ENCODE measurements at regions not wholly inside any gene's neighbourhood (a gene's known extent, or its start where the extent isn't known, plus 50 kb on each side); places are given as distances from the start of the nearest gene placed in this dataset.

DNA sequence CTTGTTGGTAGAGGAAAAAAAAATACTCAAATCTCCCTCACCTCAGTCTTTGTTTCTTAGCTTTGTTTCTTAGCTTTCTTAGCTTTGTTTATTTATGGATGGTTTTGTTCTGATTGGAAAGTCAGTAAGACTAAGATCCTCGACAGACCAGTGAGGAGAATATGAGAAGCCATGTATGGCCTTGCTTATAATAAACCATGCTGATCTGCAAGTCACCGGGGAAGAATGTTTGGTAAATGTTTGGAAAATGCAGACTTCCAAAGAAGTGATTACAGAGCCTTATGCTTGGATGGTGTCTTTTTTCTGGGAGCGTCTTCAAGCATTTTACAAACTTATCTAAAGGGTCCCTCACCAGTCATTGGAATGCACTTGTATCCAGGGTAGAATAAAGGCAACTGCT, 90.1 kb upstream of the NOCT start:
- DNase-seq (ENCODE audit: low spot score), result no peak

DNA sequence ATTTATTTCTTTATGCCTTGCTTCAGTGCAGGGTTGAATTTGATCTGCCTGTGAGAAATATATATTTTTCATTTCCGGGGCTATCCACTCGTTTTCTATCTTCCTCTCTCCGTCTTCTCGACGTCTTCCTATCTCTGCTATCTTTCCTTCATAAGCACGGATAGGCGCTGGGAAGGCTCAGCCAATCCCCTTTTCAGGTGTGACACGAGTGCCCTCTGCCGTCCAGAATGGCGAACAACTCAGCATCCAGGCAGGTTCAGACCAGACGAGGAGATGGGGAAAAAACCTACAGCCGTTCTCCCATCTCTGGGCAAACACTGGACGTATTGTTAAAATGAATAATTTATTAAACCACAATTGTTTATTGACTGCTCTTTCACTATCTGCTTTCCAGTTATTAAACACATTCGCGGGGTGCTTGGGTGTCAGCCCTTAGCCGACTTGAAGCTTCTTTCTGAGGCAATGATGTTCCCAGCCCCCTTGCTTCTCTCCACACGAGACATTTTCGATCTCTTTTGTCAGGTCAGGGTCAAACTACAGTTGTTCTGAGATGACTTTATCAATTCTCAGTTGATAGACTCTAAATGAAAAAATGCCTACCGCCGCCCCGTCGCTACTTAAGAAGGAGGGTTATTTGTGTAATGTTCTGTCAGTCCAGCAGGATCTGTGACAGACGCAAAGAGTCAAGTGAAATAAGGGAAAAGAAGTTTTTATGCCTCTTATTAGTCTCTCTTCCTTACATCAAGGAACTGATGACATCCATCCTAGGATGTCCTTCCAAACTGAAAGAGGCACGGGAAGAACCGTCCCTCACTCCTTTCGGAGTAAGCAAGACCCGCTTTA, 96.3 kb upstream of the NOCT start:
- DNase-seq (ENCODE audit: low spot score), result peak; percentile 77

DNA sequence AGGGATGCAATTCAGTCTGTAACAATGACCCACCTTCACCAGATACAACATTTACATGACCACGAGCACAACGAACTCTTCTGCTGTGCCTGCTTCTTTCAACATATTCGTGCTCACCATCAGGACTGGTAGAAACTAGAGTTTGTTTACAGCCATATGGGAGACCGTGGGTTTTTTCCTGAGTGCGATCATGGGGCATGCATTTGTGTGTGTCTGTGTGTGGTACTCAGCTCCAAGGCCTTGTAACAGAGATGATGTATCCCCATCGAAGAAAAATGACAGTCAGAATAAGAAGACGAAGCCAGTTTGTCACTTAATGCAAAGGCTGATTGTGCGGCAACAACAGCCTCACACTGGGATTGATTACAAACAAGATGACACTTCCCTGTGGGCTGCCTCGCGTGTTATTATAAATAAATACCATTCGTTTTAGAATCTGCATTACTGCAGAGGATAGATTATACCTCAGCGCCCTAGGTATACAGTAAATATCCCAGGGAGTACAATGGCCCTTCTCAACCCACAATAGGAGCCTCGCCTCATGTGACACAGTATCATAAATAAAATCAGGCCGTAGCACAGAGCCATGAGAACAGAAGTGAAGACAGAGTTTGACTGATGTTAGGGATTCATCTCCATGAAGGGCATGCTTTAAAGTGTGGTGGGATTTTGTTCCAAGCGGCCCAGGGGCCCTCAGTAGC, 97.3 kb upstream of the NOCT start:
- no peak for DNase-seq (ENCODE audit: low spot score)

DNA sequence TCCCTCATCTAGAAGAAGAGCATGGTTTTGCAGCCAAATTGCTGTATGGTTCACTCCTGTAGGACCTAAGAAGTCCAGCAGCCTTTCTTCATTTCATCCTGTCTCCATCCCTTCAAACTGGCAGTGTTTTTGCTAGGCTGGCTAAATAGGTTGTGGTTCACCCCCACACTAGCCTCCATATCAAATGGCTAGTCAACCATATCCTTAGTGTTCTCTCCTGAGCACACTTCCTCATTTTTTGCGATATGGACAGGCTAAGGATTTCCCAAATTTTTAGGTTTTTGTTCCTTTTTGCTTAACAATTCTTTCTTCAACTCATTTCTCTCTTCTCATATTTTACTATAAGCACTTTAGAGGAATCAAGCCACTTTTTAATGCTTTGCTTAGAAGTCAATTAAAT, 98.8 kb upstream of the NOCT start:
- no peak for DNase-seq (ENCODE audit: low spot score)

DNA sequence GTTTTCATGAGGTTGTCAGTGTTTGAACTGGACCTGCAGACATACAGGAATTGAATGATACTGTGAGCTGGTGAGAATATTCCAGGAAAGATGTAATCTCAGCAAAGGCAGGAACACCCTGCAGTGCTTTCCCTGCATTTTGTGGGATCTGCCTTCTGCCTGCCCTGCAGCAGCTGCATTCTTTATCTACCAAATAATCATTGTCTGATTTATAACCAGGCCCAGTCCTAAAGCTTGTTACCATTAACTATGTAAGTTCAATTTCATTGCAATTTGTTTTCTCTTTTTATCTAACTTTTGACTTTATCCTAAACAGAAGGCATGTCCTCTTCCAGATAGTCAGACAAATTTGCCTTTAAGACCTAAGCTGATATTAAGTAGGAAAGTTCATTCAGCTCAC, 99.8 kb upstream of the NOCT start:
- DNase-seq (ENCODE audit: low spot score), result no peak

DNA sequence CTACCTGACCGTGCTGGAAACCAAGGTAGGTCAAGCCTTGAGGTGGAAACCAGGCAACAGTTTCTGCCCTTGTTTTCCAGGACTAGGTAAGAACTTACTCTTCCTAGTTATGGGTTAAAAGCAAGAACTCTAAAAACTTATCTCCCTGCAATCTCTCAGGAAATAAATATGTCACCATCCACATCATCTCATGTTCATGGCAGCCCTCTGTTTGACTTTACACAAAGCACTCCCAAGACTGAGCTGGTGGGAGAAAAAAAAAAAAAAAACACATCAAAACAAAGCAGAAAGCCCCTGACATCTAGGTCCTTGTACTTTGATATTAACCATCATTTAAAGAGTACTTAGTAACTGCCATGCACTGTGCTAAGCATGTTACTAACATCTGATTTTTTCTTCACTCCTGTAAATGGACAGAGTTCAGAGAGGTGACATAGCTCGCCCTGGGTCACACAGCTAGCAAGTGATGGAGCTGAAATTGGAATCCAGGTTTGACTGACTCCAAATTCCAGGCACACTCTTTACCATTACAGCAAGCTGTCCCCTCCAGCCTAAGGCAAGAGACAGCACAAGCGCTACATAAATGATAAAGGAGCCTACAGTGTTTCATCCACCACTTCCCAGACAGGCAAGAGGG, 102.8 kb upstream of the NOCT start:
- DNase-seq (ENCODE audit: low spot score), result no peak

DNA sequence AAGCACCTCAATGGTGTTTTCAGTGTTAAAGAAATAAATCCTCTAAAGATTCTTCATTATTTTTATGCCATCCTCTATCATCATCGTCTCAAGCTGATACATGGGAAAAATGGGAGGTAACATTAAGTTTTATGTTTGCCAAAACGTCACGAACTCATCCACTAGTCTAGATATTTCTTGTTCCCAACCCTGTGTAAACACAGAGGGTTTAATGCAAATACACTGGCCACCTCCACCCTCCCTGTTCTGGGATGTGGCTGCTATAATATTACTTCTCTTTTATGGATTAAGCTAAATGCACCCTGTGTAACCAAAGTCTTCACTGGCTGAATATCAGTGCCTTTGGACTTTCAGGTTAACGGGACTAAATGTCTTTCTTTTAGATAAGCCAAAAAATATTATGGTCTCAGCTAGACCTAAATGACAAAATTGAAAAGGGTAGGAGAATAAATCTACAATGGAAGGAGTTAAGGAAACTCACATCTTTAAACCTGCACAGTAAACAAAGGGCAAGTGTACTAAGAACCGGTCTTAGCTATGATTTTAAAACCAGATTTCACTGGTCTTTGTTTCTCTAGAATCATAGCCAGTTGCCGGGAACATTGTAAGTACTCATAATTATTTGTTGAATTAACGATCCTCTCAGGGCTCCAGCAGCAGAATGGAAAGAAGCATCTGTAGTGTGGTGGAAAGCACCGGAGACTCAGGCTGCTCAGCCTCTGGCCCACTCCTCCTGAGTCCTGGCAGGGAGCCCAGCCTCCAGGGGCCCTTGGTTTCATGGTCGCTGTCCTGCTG, 103.5 kb upstream of the NOCT start:
- no peak for DNase-seq (ENCODE audit: low spot score)

DNA sequence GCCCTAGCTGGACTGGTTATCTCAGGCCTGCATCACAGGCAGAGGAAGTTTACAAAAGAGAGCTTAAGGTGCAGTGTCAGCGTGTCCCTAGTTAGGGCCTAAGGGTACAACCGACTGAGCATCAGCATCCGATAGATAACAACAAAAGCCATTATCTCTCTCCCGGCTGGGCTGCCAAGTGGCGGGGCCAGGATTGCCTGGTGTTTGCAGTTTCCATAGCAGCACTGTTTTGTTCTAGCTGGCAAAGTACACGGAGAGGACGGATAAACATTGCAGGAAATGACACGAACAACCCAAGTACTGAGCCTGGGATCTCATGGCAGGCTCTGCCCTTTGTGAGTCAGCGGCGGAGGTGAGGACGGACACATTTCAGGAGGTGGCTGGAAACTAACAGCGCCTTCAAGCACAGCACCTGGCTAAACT, 104.7 kb upstream of the NOCT start:
- no peak for DNase-seq (ENCODE audit: low spot score)

DNA sequence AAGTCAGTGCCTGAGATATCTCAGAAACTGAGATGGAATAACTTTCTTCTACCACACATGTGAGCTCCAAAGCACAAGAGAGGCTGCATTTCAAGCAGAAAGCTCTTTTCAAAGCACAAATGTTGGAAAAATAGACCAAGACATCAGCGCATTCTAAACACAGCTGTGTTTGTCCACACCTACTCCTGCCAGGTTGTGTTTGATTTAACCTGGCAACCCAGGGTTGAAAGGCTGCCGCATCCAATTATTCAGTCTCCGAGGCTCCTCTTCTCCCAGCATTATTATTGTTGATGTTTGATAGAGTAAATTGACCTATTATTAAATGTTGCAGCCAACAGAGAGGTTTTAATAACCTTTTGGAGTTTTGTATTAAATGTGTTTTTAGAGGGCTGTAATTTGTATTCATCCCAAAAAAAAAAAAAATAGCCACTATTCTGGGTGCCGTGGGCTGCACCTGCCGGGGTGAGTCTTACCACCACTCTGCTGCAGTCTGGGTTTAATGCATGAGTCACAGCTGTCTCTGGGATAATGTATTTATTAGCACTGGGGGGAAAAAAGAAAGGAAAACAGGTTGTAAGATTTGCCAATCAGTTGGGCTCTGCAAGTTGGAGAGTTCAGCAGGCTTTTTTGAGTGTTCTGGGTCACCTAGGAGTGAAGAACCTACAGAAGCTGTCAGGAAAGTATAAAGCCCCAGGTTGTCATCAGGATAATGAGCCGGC, 105.2 kb upstream of the NOCT start:
- no peak for DNase-seq (ENCODE audit: low spot score)

DNA sequence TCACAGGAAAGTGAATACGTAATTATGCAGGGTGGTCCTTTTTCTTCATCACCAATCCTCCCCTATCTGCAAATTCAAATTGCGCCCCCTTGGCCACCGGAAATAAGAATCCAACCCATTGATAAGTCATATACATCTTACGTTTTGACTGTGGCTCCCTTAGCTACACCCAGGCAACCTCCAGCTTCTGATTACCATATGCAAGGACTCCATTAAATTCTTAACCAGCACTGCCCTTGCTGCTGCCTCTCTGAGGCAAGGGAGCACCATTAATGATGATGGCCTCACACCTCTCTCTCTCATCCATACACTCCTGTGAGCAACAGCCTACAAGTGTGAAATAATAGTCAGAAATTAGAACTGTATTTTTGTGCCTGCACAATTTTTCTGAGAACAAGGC, 106.0 kb upstream of the NOCT start:
- DNase-seq (ENCODE audit: low spot score), result no peak

DNA sequence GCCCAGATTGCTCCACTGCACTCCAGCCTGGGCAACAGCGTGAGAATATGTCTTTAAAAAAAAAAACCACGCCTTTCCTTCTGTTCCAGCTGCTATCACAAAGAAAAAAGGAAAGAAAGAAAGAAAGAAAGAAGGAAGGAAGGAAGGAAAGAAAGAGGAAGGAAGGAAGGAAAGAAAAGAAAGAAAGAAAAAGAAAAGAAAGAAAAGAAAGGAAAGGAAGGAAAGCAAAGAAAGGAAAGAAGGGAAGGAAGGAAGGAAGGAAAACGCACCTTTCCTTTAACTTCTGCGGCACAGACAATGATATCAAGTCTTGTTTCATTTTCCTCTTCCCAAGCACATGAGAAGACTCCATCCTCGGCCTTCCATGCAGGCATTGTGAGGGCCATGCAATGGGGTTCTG, 107.4 kb upstream of the NOCT start:
- DNase-seq (ENCODE audit: low spot score), result no peak

DNA sequence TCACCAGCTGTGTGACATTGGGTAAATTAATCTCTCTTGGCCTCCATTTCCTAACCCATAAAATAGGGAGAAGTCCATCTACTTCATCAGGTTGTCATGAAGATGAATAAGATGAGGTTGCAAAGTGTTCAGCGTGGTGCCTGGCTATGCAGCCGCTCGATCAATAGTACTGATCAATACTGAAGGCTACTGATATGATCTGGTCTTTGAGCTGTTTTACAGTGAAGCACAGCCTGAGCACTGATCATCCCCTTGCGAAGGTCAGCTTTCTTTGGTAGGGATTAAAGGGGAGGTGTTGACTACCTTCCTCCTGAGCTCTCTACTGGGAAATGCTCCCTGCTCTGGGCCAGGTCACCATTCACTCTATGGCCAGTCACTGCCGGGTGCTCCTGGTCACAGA, 108.4 kb upstream of the NOCT start:
- no peak for DNase-seq (ENCODE audit: low spot score)

DNA sequence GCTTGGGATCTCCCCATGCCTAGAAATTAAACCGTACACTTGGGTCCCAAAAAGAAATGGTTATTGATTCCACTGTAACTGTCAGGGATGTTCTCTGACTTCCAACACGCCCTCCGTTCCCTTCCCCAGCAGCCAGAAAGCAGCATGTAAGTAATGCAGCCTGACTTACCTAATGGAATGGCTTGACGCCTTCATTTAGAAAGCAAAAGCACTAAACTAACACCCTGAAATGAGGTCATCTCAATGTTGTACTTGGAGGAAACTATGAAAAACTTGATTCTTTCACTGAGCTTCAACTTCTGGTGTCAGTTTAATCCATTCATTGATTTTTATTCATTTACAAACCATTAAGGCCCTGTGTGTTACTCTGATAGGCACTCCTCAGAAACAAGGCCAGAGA, 110.8 kb upstream of the NOCT start:
- no peak for DNase-seq (ENCODE audit: low spot score)

DNA sequence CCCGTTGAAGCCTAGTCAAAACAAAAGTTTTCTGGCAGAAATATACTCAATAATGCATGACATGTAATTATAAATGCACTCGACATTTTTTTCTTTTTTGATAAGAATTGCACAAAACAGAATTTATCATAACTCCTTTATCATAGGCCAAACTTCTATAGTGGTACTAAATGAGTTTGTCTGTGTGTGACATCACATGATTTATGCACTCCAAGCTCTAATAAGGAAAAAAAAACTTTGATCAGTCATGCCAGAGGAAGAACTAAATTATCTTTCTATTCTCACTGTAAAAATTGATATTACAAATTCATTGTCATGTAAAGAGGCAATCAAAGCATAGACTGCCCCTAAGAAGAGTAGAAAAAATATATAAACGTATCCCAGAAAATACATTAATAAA, 112.4 kb upstream of the NOCT start:
- no peak for DNase-seq (ENCODE audit: low spot score)

DNA sequence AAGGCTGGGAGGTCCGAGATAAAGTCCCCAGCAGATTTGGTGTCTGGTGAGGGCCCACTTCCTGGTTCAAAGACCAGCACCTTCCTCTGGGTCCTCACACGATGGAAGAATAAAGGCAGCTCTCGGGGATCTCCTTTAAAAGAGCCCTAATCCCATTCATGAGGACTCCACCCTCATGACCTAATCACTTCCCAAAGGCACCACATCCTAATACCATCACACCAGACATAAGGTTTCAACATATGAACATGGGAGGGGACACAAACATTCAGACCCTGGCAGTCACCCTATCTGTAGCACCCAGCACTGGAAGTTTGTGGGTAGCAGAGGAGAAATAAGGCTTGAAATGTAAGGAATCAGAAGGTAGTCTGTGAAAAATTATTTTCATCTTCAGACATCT, 112.9 kb upstream of the NOCT start:
- DNase-seq (ENCODE audit: low spot score), result no peak

DNA sequence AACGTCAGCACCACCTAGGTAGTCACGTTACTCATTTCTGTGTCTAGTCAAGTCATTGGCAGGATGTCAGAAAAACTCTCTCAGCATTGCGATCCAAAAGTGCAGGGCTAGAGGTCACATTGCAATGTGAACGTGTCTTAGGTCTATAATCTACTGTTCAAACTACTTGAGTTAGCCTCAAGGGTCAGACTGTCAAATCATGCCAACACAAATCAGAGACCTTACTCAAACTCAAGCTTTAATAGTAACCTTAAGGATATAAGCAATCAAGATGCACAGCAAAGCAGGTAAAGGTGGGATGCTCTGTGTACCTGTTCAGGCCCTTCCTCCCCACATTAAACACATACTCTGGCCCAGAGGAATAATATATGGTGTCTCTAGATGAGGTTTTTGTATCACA, 114.4 kb upstream of the NOCT start:
- no peak for DNase-seq (ENCODE audit: low spot score)

DNA sequence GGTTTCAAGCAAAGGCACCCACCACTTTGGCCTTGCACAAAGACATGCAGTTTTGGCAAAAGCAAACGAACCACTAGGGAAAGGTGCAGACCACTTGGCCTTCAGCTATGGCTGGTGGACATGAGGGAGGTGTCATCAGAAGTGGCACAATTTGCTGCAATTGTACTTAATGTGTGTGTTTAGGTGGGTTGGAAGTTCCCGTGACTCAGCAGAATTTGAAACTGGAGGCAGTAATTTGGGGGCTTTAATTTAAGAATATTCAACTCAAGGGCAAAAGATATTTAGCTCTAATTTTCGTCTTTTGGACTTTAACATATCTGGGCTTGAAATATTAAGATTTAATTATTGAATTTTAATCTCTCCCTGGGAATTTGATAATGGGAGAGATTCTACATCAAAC, 115.6 kb upstream of the NOCT start:
- no peak for DNase-seq (ENCODE audit: low spot score)

DNA sequence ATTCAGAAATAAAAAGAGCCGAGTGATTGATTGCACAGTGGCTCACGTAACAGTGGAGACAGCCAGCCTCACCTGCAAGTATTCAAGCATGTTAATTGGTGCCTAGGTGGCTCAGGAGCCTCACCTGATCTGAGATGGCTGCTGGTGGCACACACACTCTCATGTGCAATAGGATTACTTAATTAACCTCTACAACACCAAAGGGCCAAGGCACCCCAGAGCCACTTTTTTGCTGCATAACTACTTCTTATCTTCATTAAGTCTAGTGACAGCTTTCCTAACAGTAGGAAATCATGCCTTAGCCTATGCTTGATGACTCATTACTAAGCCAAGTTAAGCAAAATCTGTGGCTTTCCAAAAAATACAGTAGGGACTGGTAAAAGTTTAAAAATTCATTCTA, 117.3 kb upstream of the NOCT start:
- no peak for DNase-seq (ENCODE audit: low spot score)

DNA sequence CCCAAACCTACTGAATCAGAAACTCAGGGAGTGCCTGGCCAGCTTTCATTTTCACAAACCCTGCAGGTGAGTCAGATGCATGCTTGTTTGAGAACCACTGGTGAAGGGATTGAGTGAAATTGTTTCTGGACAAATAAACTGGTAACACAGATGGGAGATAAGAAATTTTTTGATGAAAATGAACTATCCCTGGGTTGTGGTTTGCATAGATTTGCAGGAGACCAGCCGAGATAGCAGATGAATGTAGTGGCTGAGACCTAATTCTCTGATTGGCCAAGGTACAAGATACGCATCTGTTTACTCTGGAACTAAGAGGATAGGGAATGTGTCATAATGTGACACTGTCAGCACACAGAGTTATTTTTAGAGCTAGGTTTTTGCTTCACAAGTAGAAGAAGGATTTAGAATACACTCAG, 117.8 kb upstream of the NOCT start:
- DNase-seq (ENCODE audit: low spot score), result peak; percentile 55

DNA sequence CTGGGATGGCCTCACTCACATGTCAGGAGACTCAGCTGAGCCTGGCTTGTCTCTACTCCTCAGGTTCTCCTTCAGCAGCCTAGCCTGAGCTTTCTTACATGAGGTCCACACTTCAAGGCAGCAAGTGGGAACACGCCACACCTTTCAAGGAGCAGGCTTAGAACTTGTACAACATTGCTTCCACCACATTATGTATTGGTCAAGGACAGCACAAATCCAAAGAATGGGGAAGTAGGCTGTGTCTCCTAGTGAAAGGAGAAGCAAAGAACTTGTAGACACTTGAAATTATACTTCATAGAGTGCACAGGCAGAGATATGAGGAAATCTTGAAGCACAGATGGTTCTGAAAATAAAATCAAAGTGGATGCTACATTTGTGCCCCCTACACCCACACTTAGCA, 120.9 kb upstream of the NOCT start:
- no peak for DNase-seq (ENCODE audit: low spot score)

DNA sequence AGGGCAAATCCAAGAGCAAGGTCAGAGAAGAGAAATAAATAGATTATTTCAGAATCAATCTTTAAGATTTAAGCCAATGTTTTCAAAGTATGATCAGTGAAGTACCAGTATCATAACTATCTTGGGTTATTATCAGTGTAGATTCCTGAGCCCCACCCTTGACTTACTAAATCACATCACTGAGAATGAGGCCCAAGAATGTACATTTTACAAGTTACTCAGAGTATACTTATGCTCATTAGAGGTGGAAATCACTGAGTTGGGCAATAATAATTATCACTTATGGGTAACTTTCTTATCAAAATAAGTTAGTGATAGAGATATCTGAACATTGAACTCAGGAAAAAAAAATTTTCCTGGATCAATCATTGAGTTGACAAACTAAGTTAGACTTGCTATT, 121.6 kb upstream of the NOCT start:
- no peak for DNase-seq (ENCODE audit: low spot score)
